NCI-H460 (cell line): ENCODE measurements at regions not wholly inside any gene's neighbourhood (a gene's known extent, or its start where the extent isn't known, plus 50 kb on each side); places are given as distances from the start of the nearest gene placed in this dataset.

Experiments used
- DNase-seq: peaks from one replicate; pipeline ENCODE4 v3.0.0-alpha.2; 2016; ENCODE audit warnings: low read depth; ENCODE audit errors: extremely low read depth

- DNase-seq, result no peak
Observed at GRCh38 chr20:39398656-39399055, 436.5 kb downstream of the DHX35 start.

GRCh38 chr20:39397646-39398045, 435.5 kb downstream of the DHX35 start:
- no peak for DNase-seq

- no peak for DNase-seq
Observed at GRCh38 chr20:39395478-39396291, 433.5 kb downstream of the DHX35 start.

- DNase-seq, result no peak
Observed at GRCh38 chr20:39394461-39394860, 432.3 kb downstream of the DHX35 start.

- DNase-seq, result no peak
Observed at GRCh38 chr20:39390186-39390585, 428.0 kb downstream of the DHX35 start.

- no peak for DNase-seq
Observed at GRCh38 chr20:39381595-39381994, 419.5 kb downstream of the DHX35 start.

GRCh38 chr20:39378776-39379175, 416.6 kb downstream of the DHX35 start:
- DNase-seq, result no peak

- DNase-seq, result no peak
Observed at GRCh38 chr20:39376788-39377187, 414.6 kb downstream of the DHX35 start.

- no peak for DNase-seq
Observed at GRCh38 chr20:39364320-39364719, 402.2 kb downstream of the DHX35 start.

GRCh38 chr20:39359981-39360620, 398.0 kb downstream of the DHX35 start:
- DNase-seq, result no peak

GRCh38 chr20:39358052-39358451, 395.9 kb downstream of the DHX35 start:
- no peak for DNase-seq

GRCh38 chr20:39356908-39357307, 394.8 kb downstream of the DHX35 start:
- no peak for DNase-seq

GRCh38 chr20:39349240-39349639, 387.1 kb downstream of the DHX35 start:
- DNase-seq, result no peak

GRCh38 chr20:39347626-39348025, 385.5 kb downstream of the DHX35 start:
- no peak for DNase-seq

- DNase-seq, result no peak
Observed at GRCh38 chr20:39342463-39342862, 380.3 kb downstream of the DHX35 start.

GRCh38 chr20:39338469-39339376, 376.6 kb downstream of the DHX35 start:
- DNase-seq, result no peak

- DNase-seq, result no peak
Observed at GRCh38 chr20:39333211-39333610, 371.1 kb downstream of the DHX35 start.

- DNase-seq, result no peak
Observed at GRCh38 chr20:39328347-39328746, 366.2 kb downstream of the DHX35 start.

- no peak for DNase-seq
Observed at GRCh38 chr20:39326050-39326449, 363.9 kb downstream of the DHX35 start.

- no peak for DNase-seq
Observed at GRCh38 chr20:39318911-39319310, 356.8 kb downstream of the DHX35 start.

GRCh38 chr20:39312676-39313075, 350.5 kb downstream of the DHX35 start:
- no peak for DNase-seq
